ENCODE measurements at regions not wholly inside any gene's neighbourhood (a gene's known extent, or its start where the extent isn't known, plus 50 kb on each side); places are given as distances from the start of the nearest gene placed in this dataset.

- TF ChIP-seq CTCF (IDR thresholded peaks at IDR 0.05; ENCODE audit: low read depth, low read length, poor library complexity, severe bottlenecking) (no peak), EZH2phosphoT487 (IDR thresholded peaks at IDR 0.05; ENCODE audit: borderline replicate concordance, low read length) (no peak)
Measured at GRCh38 chr13:26978081-26978860, 193.3 kb downstream of the USP12 start.

All from DOHH2 (cell line).